Esophagus muscularis mucosa (tissue), 3 donors: ENCODE measurements at regions not wholly inside any gene's neighbourhood (a gene's known extent, or its start where the extent isn't known, plus 50 kb on each side); places are given as distances from the start of the nearest gene placed in this dataset.

ENCODE experiments used
- CTCF ChIP-seq, 3 experiments: fragments of 200-600 bp in 2 of 3; fragments of 450-650 bp in 1 of 3; sonication (generic) in 2 of 3; IDR thresholded peaks; one replicate each; pipeline ENCODE4 v1.5.1; 2017 to 2019; ENCODE audit warnings: antibody characterized with exemption in 3 of 3, mild to moderate bottlenecking in 2 of 3, moderate library complexity in 1 of 3
- POLR2A ChIP-seq: fragments of 450-650 bp; IDR thresholded peaks from one replicate; pipeline ENCODE4 v1.6.1; 2017; ENCODE audit warnings: antibody characterized with exemption, moderate library complexity, mild to moderate bottlenecking, low read depth

- TF ChIP-seq CTCF (IDR thresholded peaks at IDR 0.05) (no peak), POLR2A (no peak)
These were observed 224.7 kb upstream of the ASIC2 start for GRCh38 chr17:33517746-33518145.
